WTC11 (cell line): ENCODE measurements at regions not wholly inside any gene's neighbourhood (a gene's known extent, or its start where the extent isn't known, plus 50 kb on each side); places are given as distances from the start of the nearest gene placed in this dataset.

Source experiments
- ARID4B ChIP-seq: sonication (generic); formaldehyde crosslinking; IDR thresholded peaks from 2 replicates; pipeline ENCODE4 v1.8.0; 2023; ENCODE audit warnings: missing genetic modification reagents, mild to moderate bottlenecking, borderline replicate concordance
- ATF2 ChIP-seq: sonication (generic); formaldehyde crosslinking; IDR thresholded peaks from 2 replicates; pipeline ENCODE4 v1.8.1; 2022; ENCODE audit warnings: low read depth, missing genetic modification reagents, borderline replicate concordance
- CTCF ChIP-seq: fragments of 200-600 bp; IDR thresholded peaks from 2 replicates; pipeline ENCODE4 v1.8.0; 2022; ENCODE audit warnings: antibody characterized with exemption
- FOXJ3 ChIP-seq: sonication (generic); formaldehyde crosslinking; IDR thresholded peaks from 2 replicates; pipeline ENCODE4 v1.9.0; 2021; ENCODE audit warnings: missing genetic modification reagents, mild to moderate bottlenecking, borderline replicate concordance
- FOXK1 ChIP-seq: sonication (generic); formaldehyde crosslinking; IDR thresholded peaks from 2 replicates; pipeline ENCODE4 v1.8.0; 2022; ENCODE audit warnings: mild to moderate bottlenecking, moderate library complexity, missing genetic modification reagents
- MAX ChIP-seq: sonication (generic); formaldehyde crosslinking; IDR thresholded peaks from 2 replicates; pipeline ENCODE4 v1.8.0; 2022; ENCODE audit warnings: mild to moderate bottlenecking, missing genetic modification reagents
- NR2C2 ChIP-seq: sonication (generic); formaldehyde crosslinking; IDR thresholded peaks from 2 replicates; pipeline ENCODE4 v1.8.0; 2022; ENCODE audit warnings: mild to moderate bottlenecking, missing genetic modification reagents
- RORB ChIP-seq: fragments of 250-450 bp; sonication (Bioruptor Pico); IDR thresholded peaks from 2 replicates; pipeline ENCODE4 v1.9.0; 2021; ENCODE audit warnings: mild to moderate bottlenecking
- USF2 ChIP-seq: sonication (generic); formaldehyde crosslinking; IDR thresholded peaks from 2 replicates; pipeline ENCODE4 v1.8.1; 2023; ENCODE audit warnings: mild to moderate bottlenecking, missing genetic modification reagents, moderate library complexity
- ZNF232 ChIP-seq: sonication (generic); formaldehyde crosslinking; IDR thresholded peaks from 2 replicates; pipeline ENCODE4 v1.8.0; 2022; ENCODE audit warnings: mild to moderate bottlenecking, missing genetic modification reagents

GRCh38 chr13:80718970-80719369 is 378.0 kb upstream of the SPRY2 start:
- no peak for TF ChIP-seq CTCF
- no peak for TF ChIP-seq USF2 (CRISPR knock-in tag)
- no peak for TF ChIP-seq NR2C2
- no peak for TF ChIP-seq ATF2 (CRISPR knock-in tag)
- TF ChIP-seq FOXJ3 (CRISPR knock-in tag): no peak
- no peak for TF ChIP-seq RORB
- TF ChIP-seq FOXK1 (CRISPR knock-in tag): no peak
- TF ChIP-seq ZNF232 (CRISPR knock-in tag): no peak
- no peak for TF ChIP-seq MAX (CRISPR knock-in tag)
- TF ChIP-seq ARID4B (CRISPR knock-in tag): no peak
